ENCODE measurements at regions not wholly inside any gene's neighbourhood (a gene's known extent, or its start where the extent isn't known, plus 50 kb on each side); places are given as distances from the start of the nearest gene placed in this dataset.
"Not testable (repeated sequence)": the region's sequence is repeated elsewhere in the genome, so short reads cannot be mapped to it uniquely, and the experiment has no call there.

- H3K4me1 ChIP-seq (ENCODE audit: insufficient read depth, low read length), result peaks cover 28% of the 10 kb centered on the region
- TF ChIP-seq CTCF (IDR thresholded peaks at IDR 0.05; ENCODE audit: borderline replicate concordance, extremely low read depth, low read length, poor library complexity, severe bottlenecking), result no peak
- no peak for TF ChIP-seq EZH2 (IDR thresholded peaks at IDR 0.05; ENCODE audit: borderline replicate concordance, low read depth, low read length, severe bottlenecking)
- H3K79me2 ChIP-seq (ENCODE audit: insufficient read depth, low read length), result peaks cover 16% of the 10 kb centered on the region; the same call in 1 of the 2 replicates
- no peaks in the 10 kb centered on the region for H4K20me1 ChIP-seq (ENCODE audit: insufficient read depth, low read length)
- H3K27me3 ChIP-seq (ENCODE audit: insufficient read depth, low read length, poor library complexity), result no peaks in the 10 kb centered on the region
- no peak overlapping the region for H3K9ac ChIP-seq (ENCODE audit: low read depth, low read length)
- DNase-seq (no peak), ATAC-seq (ENCODE audit: insufficient read depth, low read depth) (no peak)
- H2AFZ ChIP-seq (ENCODE audit: low read depth, low read length), result no peak overlapping the region
- H3K36me3 ChIP-seq (ENCODE audit: insufficient read depth, low read length), result peaks cover 3% of the 10 kb centered on the region; the same call in 1 of the 2 replicates
- no peak overlapping the region for H3K27ac ChIP-seq (ENCODE audit: low read length)
- no peak overlapping the region for H3K4me3 ChIP-seq (ENCODE audit: low read depth in 1 of 2, low read length in 2 of 2)
- H3K4me2 ChIP-seq (ENCODE audit: insufficient read depth, low read length), result no peak overlapping the region
- H3K9me3 ChIP-seq (ENCODE audit: insufficient read depth, low read length, severe bottlenecking), result no peaks in the 10 kb centered on the region
These were observed 146.2 kb upstream of the NEDD9 start for GRCh38 chr6:11378639-11379038.

- Histone ChIP-seq H3K27ac (ENCODE audit: low read length) (no peak overlapping the region), H3K27me3 (ENCODE audit: insufficient read depth, low read length, poor library complexity) (no peaks in the 10 kb centered on the region), H3K4me3 (ENCODE audit: low read depth in 1 of 2, low read length in 2 of 2) (no peak overlapping the region), H3K9me3 (ENCODE audit: insufficient read depth, low read length, severe bottlenecking) (no peaks in the 10 kb centered on the region), H3K9ac (ENCODE audit: low read depth, low read length) (no peak overlapping the region), H3K4me2 (ENCODE audit: insufficient read depth, low read length) (no peak overlapping the region), H4K20me1 (ENCODE audit: insufficient read depth, low read length) (0 out of 2 replicates have a peak, but pooled peaks cover 6% of the 10 kb centered on the region), H3K79me2 (ENCODE audit: insufficient read depth, low read length) (0 out of 2 replicates have a peak, but pooled peaks cover 2% of the 10 kb centered on the region), H3K36me3 (ENCODE audit: insufficient read depth, low read length) (peaks cover 3% of the 10 kb centered on the region; the same call in 1 of the 2 replicates), H3K4me1 (ENCODE audit: insufficient read depth, low read length) (no peaks in the 10 kb centered on the region), H2AFZ (ENCODE audit: low read depth, low read length) (no peak overlapping the region)
- no peak for DNase-seq
- ATAC-seq (ENCODE audit: insufficient read depth, low read depth), result no peak
- TF ChIP-seq CTCF (IDR thresholded peaks at IDR 0.05; ENCODE audit: borderline replicate concordance, extremely low read depth, low read length, poor library complexity, severe bottlenecking) (no peak), EZH2 (IDR thresholded peaks at IDR 0.05; ENCODE audit: borderline replicate concordance, low read depth, low read length, severe bottlenecking) (no peak)
These were observed 141.9 kb upstream of the NEDD9 start for GRCh38 chr6:11374036-11375010.

GRCh38 chr6:11373208-11373607 lies 140.7 kb upstream of the NEDD9 start:
- ATAC-seq (ENCODE audit: insufficient read depth, low read depth), result no peak
- Histone ChIP-seq H2AFZ (ENCODE audit: low read depth, low read length) (no peak overlapping the region), H3K4me2 (ENCODE audit: insufficient read depth, low read length) (no peak overlapping the region), H3K9ac (ENCODE audit: low read depth, low read length) (no peak overlapping the region), H3K9me3 (ENCODE audit: insufficient read depth, low read length, severe bottlenecking) (no peaks in the 10 kb centered on the region), H3K4me1 (ENCODE audit: insufficient read depth, low read length) (no peaks in the 10 kb centered on the region), H3K27me3 (ENCODE audit: insufficient read depth, low read length, poor library complexity) (no peaks in the 10 kb centered on the region), H4K20me1 (ENCODE audit: insufficient read depth, low read length) (0 out of 2 replicates have a peak, but pooled peaks cover 6% of the 10 kb centered on the region), H3K27ac (ENCODE audit: low read length) (no peak overlapping the region), H3K4me3 (ENCODE audit: low read depth in 1 of 2, low read length in 2 of 2) (no peak overlapping the region), H3K79me2 (ENCODE audit: insufficient read depth, low read length) (0 out of 2 replicates have a peak, but pooled peaks cover 2% of the 10 kb centered on the region), H3K36me3 (ENCODE audit: insufficient read depth, low read length) (peaks cover 3% of the 10 kb centered on the region; the same call in 1 of the 2 replicates)
- TF ChIP-seq EZH2 (IDR thresholded peaks at IDR 0.05; ENCODE audit: borderline replicate concordance, low read depth, low read length, severe bottlenecking), result no peak
- TF ChIP-seq CTCF (IDR thresholded peaks at IDR 0.05; ENCODE audit: borderline replicate concordance, extremely low read depth, low read length, poor library complexity, severe bottlenecking), result no peak
- no peak for DNase-seq

DNA sequence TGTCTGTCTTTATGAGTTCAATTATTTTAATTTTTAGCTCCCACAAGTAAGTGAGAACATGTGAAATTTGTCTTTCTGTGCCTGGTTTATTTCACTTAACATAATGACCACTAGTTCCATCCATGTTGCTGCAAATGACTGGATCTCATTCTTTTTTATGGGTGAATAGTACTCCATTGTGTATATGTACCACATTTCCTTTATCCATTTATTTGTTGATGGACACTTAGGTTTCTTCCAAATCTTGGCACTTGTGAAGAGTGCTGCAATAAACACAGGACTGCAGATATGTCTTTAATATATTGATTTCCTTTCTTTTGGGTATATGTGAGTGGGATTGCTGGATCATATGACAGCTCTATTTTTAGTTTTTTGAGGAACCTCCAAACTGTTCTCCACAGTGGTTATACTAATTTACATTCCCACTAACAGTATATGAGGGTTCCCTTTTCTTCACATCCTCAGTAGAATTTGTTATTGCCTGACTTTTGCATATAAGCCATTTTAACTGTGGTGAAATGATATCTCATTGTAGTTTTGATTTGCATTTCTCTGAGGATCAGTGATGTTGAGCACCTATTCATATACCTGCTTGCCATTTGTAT lies 139.8 kb upstream of the NEDD9 start:
- H3K27ac ChIP-seq (ENCODE audit: low read length); H3K4me1 ChIP-seq (ENCODE audit: insufficient read depth, low read length); H3K36me3 ChIP-seq (ENCODE audit: insufficient read depth, low read length); H3K27me3 ChIP-seq (ENCODE audit: insufficient read depth, low read length, poor library complexity); H3K4me2 ChIP-seq (ENCODE audit: insufficient read depth, low read length); H3K9me3 ChIP-seq (ENCODE audit: insufficient read depth, low read length, severe bottlenecking); H3K4me3 ChIP-seq (ENCODE audit: low read depth in 1 of 2, low read length in 2 of 2); H4K20me1 ChIP-seq (ENCODE audit: insufficient read depth, low read length); H3K9ac ChIP-seq (ENCODE audit: low read depth, low read length); H3K79me2 ChIP-seq (ENCODE audit: insufficient read depth, low read length); H2AFZ ChIP-seq (ENCODE audit: low read depth, low read length); DNase-seq; ATAC-seq (ENCODE audit: insufficient read depth, low read depth): not testable (repeated sequence)
